NCI-H510A (cell line): ENCODE measurements at regions not wholly inside any gene's neighbourhood (a gene's known extent, or its start where the extent isn't known, plus 50 kb on each side); places are given as distances from the start of the nearest gene placed in this dataset.
"Not testable (repeated sequence)": the region's sequence is repeated elsewhere in the genome, so short reads cannot be mapped to it uniquely, and the experiment has no call there.

ENCODE experiments used
- DNase-seq: peaks from one replicate; lab custom pipeline; 2025; lab: John Stamatoyannopoulos, UW

GRCh38 chr4:92232566-92232965, 71.2 kb upstream of the GRID2 start:
- no peak for DNase-seq

- no peak for DNase-seq
Measured at GRCh38 chr4:92234393-92235176, 69.2 kb upstream of the GRID2 start.

DNA sequence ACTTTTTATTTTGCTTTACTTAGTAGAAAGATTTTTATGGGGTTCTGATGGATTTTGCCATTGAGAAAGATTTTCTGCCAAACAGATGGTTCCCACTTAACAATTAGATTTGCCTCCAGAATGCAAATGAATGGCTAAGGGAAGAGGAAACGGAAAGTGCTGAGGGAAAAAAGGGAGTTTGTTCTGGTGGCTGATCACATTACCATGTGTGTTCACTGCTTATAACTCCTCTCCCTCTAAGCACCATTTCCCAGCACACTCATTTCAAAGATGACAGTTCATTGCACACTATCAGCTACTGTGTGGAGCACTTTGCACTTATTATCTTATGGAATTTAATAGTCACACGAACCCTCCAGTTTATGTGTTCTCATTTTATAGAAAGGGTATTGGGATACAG, 68.0 kb upstream of the GRID2 start:
- DNase-seq = no peak

DNA sequence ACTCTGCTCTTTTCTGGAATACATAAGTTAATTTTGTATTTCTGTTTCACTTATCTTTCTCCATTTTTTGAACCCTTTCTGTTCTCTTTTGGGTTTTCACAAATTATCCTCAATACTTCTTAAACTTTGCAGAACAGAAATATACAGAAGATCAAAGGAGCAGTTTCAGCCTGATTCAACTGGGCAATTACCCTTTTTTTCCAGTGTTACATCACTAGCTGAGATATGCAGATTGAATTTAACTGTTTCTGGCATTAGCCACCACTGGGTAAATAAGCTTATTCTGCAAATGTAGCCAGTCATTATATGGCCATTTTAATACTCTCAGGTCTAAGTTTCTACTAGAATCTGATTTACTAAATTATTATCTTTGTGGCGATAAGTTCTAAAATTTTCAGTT, 66.9 kb upstream of the GRID2 start:
- DNase-seq = no peak

DNA sequence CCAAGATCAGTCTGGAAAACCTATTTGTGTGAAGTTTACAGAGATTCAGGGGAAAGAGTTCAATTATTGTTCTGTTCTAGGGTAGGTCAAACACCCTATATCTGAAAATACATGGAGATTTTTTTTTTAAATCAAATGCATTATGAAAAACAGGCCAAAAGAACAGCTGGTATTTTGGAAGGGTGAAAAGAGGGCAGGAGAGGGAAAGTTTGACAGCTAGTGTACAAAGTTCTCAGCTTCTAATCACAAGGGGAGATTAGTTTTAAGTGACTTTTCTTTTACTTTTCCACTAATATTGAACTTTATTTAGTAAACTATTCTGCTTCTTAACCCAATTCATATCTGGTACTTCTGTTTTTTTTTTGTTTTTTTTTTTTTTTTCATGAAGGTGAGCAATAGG, 66.2 kb upstream of the GRID2 start:
- no peak for DNase-seq

- no peak for DNase-seq
Measured at GRCh38 chr4:92241094-92241493, 62.7 kb upstream of the GRID2 start.

GRCh38 chr4:92246384-92246783, 57.4 kb upstream of the GRID2 start:
- DNase-seq = no peak

- DNase-seq = no peak
Measured at GRCh38 chr4:92249541-92249940, 54.2 kb upstream of the GRID2 start.

- DNase-seq = no peak
Measured at GRCh38 chr4:92251711-92252110, 52.1 kb upstream of the GRID2 start.

- DNase-seq = not testable (repeated sequence)
Measured at GRCh38 chr4:92252358-92252757, 51.4 kb upstream of the GRID2 start.

DNA sequence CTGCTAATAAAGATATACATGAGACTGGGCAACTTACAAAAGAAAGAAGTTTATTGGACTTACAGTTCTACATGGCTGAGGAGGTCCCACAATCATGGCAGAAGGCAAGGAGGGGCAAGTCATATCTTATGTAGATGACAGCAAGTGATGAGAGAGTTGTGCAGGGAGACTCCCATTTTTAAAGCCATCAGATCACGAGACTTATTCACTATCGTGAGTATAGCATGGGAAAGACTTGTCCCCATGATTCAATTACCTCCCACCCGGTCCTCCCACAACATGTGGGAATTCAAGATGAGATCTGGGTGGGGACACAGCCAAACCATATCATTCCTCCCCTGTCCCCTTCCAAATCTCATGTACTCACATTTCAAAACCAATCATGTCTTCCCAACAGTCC, 50.9 kb upstream of the GRID2 start:
- DNase-seq = no peak

- DNase-seq = no peak
Measured at GRCh38 chr4:92253550-92253949, 50.2 kb upstream of the GRID2 start.
